HepG2 (cell line): ENCODE measurements at regions not wholly inside any gene's neighbourhood (a gene's known extent, or its start where the extent isn't known, plus 50 kb on each side); places are given as distances from the start of the nearest gene placed in this dataset.

Source experiments
- ARID5B ChIP-seq: IDR thresholded peaks from 2 replicates; pipeline ENCODE4 v1.4.0; 2020; ENCODE audit warnings: mild to moderate bottlenecking, missing genetic modification reagents
- E2F1 ChIP-seq: sonication (generic); formaldehyde crosslinking; IDR thresholded peaks from 2 replicates; pipeline ENCODE4 v1.5.0; 2020; ENCODE audit warnings: missing genetic modification reagents
- ETS1 ChIP-seq: sonication (generic); formaldehyde crosslinking; IDR thresholded peaks from 2 replicates; pipeline ENCODE4 v1.4.0; 2020; ENCODE audit warnings: missing genetic modification reagents
- FOXA3 ChIP-seq: IDR thresholded peaks from 2 replicates; pipeline ENCODE4 v1.6.1; 2016; ENCODE audit warnings: missing genetic modification reagents, missing compliant biosample characterization
- GPN1 ChIP-seq: sonication (generic); formaldehyde crosslinking; IDR thresholded peaks from 2 replicates; pipeline ENCODE4 v1.5.1; 2020; ENCODE audit warnings: missing genetic modification reagents, borderline replicate concordance
- HMGXB4 ChIP-seq, 2 experiments: sonication (generic) in 1 of 2; formaldehyde crosslinking in 1 of 2; IDR thresholded peaks; 2 replicates each; pipeline versions ENCODE4 v1.4.0 to v1.6.1; 2018 to 2020; ENCODE audit warnings: missing genetic modification reagents in 2 of 2, borderline replicate concordance in 1 of 2, low read depth in 1 of 2, mild to moderate bottlenecking in 1 of 2, missing biosample characterization in 1 of 2
- MED13 ChIP-seq: sonication (generic); formaldehyde crosslinking; IDR thresholded peaks from 2 replicates; pipeline ENCODE4 v1.5.0; 2020; ENCODE audit warnings: missing genetic modification reagents
- MTA1 ChIP-seq: sonication (generic); formaldehyde crosslinking; IDR thresholded peaks from 2 replicates; pipeline ENCODE4 v1.4.0; 2020; ENCODE audit warnings: missing genetic modification reagents, mild to moderate bottlenecking, borderline replicate concordance
- NFKBIZ ChIP-seq: IDR thresholded peaks from 2 replicates; pipeline ENCODE4 v1.6.1; 2018; ENCODE audit warnings: missing genetic modification reagents, missing compliant biosample characterization
- PTBP1 ChIP-seq: fragments of 200-400 bp; formaldehyde crosslinking; IDR thresholded peaks from 2 replicates; pipeline ENCODE4 v1.6.1; 2018; ENCODE audit warnings: low read length, low read depth; ENCODE audit not compliant: poor library complexity, severe bottlenecking
- TERF1 ChIP-seq: sonication (generic); formaldehyde crosslinking; IDR thresholded peaks from 2 replicates; pipeline ENCODE4 v1.8.0; 2022; ENCODE audit warnings: mild to moderate bottlenecking, missing genetic modification reagents, moderate library complexity
- USF2 ChIP-seq, 2 experiments: sonication (generic) in 1 of 2; formaldehyde crosslinking in 1 of 2; IDR thresholded peaks; 2 replicates each; pipeline versions ENCODE4 v1.5.1 to v1.6.1; 2011 to 2020; ENCODE audit warnings: borderline replicate concordance in 1 of 2, low read depth in 1 of 2, low read length in 1 of 2, mild to moderate bottlenecking in 1 of 2, missing genetic modification reagents in 1 of 2, moderate library complexity in 1 of 2
- ZKSCAN5 ChIP-seq: sonication (generic); formaldehyde crosslinking; IDR thresholded peaks from 2 replicates; pipeline ENCODE4 v1.5.1; 2020; ENCODE audit warnings: mild to moderate bottlenecking, missing genetic modification reagents
- ZNF225 ChIP-seq: sonication (generic); formaldehyde crosslinking; IDR thresholded peaks from 2 replicates; pipeline ENCODE4 v1.4.0; 2020; ENCODE audit warnings: mild to moderate bottlenecking, missing genetic modification reagents
- ZNF282 ChIP-seq: fragments of 450-650 bp; IDR thresholded peaks from 2 replicates; pipeline ENCODE4 v1.6.1; 2018; ENCODE audit not compliant: partially characterized antibody
- ZNF7 ChIP-seq: IDR thresholded peaks from 2 replicates; pipeline ENCODE4 v1.6.1; 2016; ENCODE audit warnings: missing biosample characterization, missing genetic modification reagents

GRCh38 chr1:213492161-213493041 lies 441.4 kb downstream of the RPS6KC1 start (continued):
- no peak for TF ChIP-seq GPN1 (CRISPR knock-in tag)
- TF ChIP-seq MED13, result peak; percentile 67; the same call in 1 of the 2 replicates
- no peak for TF ChIP-seq USF2 (IDR thresholded peaks at IDR 0.05; ENCODE audit: low read depth, low read length)
- no peak for TF ChIP-seq USF2 (CRISPR knock-in tag; IDR thresholded peaks at IDR 0.05; ENCODE audit: borderline replicate concordance)
- TF ChIP-seq ZNF282, result no peak
- TF ChIP-seq ZKSCAN5 (CRISPR knock-in tag), result no peak
- no peak for TF ChIP-seq ETS1
- no peak for TF ChIP-seq ZNF225 (CRISPR knock-in tag)
- TF ChIP-seq PTBP1, result no peak
- TF ChIP-seq ARID5B (CRISPR knock-in tag), result peak; percentile 95
- no peak for TF ChIP-seq MTA1 (CRISPR knock-in tag)
- TF ChIP-seq E2F1 (CRISPR knock-in tag), result no peak
- TF ChIP-seq HMGXB4 (CRISPR knock-in tag; IDR thresholded peaks at IDR 0.05; ENCODE audit: borderline replicate concordance in 1 of 2, low read depth in 1 of 2), result 0 out of 4 replicates have a peak, but pooled peaks of 1 of the 2 experiments have one; percentile 43
- TF ChIP-seq TERF1, result no peak
- TF ChIP-seq FOXA3, result peak; percentile 88
- no peak for TF ChIP-seq NFKBIZ (CRISPR knock-in tag)
- TF ChIP-seq ZNF7 (CRISPR knock-in tag), result no peak
